HG02798 (cell line): ENCODE measurements at regions not wholly inside any gene's neighbourhood (a gene's known extent, or its start where the extent isn't known, plus 50 kb on each side); places are given as distances from the start of the nearest gene placed in this dataset.

Experiments
- ATAC-seq: cut with Tn5 transposase; IDR thresholded peaks from one replicate; pipeline ENCODE4 v1.9.1; 2021; ENCODE audit warnings: mild to moderate bottlenecking; ENCODE audit not compliant: unreplicated experiment, poor library complexity

DNA sequence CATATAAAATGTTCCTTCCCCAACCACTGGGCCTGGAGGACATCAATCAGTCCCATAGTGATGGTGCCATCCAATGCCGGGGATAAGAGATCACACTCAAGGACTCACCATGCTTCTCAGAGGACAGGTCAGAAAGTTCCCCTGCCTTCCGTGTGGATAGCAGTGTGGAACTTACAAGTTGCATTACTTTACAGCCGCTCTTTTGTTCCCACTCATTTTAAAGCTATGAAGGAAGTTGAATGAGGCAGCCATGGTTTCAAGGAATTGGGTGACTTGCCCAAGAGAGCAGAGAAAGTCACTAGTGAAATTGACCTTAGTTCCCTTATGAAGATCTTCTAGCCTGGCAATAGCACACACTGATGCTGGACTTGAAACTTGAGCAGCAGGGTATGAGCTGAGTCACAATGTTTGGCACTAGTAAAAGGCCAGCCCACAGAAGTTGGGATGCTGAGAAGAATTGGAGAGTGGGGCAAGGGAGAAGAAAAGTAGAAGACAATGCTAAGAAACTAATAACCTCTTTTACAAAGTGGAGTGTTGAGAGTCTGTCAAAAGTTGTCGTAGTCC lies 78.7 kb downstream of the CXCL12 start:
- no peak for ATAC-seq

DNA sequence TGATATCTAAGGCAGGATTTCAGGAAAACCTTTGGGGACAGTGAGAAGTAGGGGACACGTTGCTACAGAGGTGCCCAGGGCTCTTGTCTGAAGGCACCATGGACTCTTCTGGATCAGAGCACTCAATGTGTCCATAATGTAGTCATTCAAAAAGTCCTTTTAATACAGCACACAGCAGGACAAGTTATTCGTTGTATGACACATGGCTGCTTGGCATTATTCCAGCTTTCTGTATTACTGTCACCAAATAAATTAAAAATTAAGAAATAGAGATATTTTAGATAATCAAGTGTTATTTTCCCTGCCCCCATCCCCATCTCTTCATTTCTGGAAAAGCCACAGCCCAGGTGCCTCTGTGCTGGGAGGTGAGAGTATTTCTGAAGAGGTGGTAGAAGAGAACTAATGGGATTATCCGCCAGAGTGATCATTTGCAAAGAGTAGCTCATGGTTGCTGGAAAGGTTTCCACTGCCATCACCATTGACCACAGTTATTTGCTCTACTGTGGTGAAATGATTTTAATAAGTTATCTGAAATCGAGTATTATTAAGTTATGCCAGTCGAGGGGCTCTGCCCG lies 83.0 kb downstream of the CXCL12 start:
- ATAC-seq = no peak

DNA sequence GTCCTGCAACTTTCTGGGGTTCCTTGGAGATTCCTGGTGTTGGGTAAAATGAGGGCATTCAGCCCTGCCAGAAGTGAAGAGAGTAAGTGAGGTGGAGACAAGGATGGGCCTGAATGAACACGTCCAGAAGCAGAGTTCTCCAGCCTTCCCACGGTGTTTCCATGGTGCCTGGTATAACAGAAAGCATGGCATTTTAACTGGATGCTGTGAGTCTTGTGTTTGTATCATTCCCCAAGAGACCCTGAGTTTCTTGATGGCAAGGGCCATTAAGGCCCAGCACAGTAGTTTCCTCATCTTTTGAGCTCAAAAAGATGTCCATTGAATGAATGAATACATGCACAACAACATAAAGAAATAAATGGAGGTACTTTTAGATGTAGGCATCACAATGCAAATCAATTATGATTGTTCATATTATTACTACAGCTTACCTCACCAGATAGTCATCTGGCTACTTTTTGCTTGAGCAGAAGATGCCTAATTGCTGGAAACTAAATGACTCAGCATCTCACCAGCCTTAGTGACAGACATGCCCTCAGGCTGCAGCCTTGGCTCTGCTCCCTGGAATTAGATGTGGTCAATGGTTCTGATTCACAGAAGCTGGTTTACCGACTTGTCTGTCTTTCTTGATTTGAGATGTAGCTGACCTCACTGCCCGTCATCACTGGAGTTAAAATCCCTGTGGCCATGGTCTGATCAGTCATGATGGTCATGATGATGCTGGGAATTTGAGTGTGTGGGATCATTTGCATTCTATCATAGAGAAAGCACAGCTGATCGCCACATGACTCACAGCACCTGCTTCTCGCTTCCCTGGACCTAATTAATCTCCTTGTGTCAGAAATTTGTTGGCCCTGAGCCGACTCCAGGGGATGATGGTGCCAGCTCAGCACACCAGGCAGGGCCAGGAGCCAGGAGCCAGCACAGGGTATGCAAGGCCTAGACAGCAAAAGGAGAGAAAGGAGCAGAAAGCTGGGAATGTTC lies 83.9 kb downstream of the CXCL12 start:
- peak; percentile 83 for ATAC-seq

DNA sequence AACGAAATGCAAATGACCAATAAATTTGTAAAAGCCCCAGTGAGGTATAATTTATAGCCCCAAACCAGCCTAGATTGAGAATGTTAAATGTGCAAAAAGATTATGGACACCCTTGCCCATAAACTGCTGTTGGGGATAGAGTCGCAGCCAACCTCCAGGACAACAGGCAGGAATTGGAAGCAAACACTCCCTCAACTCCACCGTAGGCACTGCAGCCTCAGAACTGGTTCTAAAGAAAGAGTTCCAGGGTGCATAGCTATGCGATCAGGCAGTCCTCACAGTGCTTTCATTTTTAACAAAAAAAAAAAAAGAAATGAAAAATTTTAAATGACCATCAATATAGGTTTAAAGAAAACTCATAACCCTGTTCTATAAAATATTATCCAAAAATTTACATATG lies 86.2 kb downstream of the CXCL12 start:
- ATAC-seq = no peak

DNA sequence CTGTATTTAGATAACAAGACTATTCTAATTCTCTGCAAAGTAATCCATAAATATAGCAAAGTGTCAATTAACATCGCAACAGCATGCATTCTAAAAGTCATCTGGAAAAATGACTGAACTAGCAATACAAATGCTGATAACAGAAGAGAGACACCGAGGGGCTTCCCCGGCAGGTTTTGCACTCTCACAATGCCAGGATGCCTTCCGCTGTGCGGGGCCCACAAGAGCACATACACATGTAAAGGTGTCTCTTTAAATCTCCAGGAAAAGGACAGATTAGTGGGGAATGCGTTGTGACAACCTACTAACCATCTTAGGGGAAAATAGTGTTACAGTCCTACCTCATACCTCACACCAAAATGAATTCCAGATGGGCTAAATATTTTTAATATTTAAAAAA lies 86.9 kb downstream of the CXCL12 start:
- ATAC-seq = no peak

- ATAC-seq = no peak
Measured at GRCh38 chr10:44295644-44296241, 89.2 kb downstream of the CXCL12 start.

DNA sequence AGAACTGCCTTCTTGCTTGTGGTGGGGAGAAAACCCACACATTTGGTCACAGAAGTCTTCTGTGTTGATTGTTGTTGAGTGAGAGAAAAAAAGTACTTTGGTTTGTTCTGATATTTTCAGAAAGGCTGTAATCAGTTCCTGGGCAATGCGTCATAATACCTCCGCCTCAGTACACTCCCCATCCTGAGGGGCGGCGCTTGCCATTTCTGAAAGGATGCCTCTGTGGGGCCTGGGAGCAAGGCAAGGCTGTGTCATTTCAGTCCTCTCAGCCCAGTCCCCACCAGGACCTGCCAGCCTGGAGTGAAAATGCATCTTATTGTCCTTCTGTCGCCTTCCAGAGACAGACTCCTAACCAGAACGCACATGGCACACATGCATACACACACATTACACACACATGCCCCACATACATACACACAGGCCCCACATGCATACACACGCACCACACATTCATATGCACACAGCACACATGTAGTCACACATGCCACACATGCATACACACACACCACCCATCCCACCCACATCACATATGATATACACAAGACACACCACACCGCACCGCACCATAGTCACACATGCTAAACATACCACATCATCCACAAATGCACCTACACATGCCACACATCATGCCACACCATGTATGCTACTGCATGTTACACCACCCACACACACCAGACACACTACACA lies 90.0 kb downstream of the CXCL12 start:
- ATAC-seq = no peak

DNA sequence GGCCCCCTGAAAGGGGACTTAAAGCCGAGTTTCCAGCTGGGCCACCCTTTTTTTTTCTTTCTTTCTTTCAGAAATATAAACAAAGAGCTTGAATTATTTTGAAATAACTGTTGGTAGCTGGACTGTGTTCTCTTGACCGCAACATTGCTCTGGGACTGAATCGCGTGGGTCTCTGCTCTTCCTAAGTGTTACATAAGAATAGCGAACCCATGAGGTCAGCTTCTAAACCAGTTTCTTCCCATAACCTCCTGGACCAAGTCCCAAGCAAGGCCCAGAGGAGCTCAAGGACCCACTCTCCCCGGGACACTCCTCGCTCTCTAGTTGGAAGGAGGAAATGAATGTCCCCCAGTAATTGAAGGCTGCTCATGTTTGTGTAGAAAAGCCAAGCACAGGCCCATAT lies 91.1 kb downstream of the CXCL12 start:
- no peak for ATAC-seq

DNA sequence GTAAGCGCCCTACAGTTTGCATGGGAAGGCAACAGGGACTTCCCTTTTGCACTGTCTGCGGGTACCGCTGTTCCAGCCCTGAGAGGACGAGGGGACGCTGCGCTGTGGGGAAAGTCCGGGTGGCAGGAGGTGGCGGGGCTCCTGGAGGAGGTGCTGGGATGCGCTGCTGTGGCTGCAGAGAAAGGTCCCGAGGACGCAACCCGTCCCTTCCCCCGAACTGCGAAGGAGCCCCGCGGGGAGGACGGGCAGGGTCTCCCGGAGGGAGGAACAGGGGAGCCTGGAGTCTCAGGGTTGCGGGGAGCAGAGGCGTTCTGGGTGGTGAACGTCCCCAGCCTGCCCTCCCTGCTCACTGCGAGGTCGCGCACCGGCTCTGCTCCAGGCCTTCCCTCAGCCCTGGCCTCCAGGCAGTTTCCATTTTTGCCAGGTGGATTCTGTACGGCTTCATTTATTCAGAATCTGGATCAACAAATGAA lies 91.6 kb downstream of the CXCL12 start:
- ATAC-seq = no peak

DNA sequence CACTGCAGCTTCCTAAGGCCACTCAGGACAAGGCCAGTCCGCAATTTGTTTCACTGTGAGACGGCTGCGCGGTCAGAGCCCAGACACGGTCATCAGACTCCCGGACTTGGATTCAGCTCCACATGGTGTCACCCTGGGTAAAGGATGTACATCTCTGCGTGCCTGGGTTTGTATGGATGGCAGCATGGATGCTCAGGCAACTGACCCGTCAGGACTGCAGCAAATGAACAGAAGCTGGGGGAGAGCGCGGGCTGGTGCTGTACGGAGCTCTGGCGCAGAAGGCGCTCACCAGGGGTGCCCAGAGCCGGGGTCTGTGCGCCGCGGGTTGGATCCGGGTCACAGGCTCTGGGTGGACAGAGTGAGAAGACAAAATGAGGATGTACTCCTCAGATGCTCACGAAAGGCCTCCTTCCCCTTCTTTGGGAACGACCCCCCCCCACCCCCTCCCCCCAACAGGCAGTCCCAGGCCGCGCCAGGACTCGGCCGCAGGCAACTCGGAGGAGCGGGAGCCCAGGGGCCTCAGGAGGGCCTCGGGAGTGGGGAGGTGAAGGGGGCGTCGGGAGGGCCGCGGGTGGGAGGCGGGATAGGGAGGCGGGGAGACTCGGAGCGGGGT lies 92.4 kb downstream of the CXCL12 start:
- ATAC-seq = no peak

- no peak for ATAC-seq
Measured at GRCh38 chr10:44291091-44291490, 93.8 kb downstream of the CXCL12 start.

GRCh38 chr10:44289125-44289524 lies 95.8 kb downstream of the CXCL12 start:
- ATAC-seq = no peak

GRCh38 chr10:44287408-44287807 lies 97.5 kb downstream of the CXCL12 start:
- no peak for ATAC-seq

DNA sequence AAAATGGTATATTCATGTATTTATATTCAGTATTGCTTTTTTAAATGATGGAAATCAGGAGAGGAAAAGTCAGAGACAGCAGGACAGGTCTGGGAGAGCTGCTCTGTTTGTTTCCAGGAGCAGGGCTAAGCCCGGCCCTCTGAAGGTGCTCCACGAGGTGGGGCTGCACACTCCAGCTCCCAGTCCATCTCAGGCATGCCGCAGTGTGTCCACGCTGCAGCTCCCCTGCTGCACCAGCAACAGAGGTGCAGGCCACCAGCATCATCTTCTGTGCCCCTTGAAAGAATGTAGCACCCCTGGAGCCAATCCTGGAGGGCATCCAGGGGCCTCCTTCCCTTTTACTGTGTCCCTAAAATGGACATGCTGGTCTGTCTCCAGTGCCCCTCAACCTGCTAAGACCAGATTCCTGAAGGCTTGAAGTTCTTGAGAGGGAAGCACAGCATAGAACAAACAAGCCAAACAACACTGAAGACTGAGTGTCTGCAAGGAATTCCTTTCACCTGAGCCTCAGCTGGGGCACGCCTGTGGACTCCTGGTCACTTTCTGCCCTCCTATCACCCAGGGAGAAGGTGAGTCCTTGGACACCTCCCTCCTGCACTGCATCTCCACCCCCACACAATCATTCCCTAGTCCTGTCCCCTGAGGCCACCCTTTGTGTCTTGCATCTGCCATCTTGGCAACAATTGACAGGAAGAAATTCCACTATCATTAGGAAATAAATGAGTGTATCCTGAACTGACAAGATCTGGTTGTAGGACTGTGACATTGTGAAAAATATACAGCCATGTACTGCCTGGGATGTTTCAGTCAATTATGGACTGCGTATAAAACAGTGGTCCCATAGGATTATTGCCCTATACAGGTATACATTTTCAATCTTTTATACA lies 100.5 kb downstream of the CXCL12 start:
- ATAC-seq = no peak

DNA sequence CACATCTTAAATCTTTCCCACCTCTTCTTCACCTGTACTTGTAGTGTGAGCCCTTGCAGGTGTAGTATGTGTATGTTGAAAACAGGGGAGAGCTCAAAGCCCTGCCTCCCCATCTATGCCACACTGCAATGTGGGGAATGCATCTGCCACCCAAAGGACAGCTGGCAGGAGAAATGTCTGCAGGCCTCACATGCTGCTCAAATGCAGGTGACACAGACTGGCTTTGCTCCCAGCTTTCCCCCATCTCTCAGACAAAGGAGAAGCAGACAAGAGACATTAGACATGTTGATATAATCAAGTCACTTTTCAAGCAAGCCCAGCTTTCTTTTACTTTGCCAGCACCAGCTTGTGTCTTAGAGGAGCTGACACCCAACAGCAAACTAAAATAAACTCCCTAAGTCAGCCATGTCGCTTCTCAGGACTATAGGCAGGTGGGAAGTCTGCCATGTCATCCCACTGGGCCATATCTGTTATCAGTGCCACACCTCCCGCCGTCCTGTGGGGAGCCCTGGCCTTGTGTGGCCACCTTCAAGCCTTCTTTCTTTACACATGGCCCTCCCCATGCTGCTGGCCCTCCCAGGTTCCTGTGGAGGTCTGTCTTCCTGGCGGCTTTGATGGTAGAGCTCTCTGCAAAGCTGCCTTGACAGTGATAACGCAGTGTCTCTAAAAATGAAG lies 102.1 kb downstream of the CXCL12 start:
- no peak for ATAC-seq

GRCh38 chr10:44281662-44282061 lies 103.2 kb downstream of the CXCL12 start:
- ATAC-seq = no peak

- ATAC-seq = no peak
Measured at GRCh38 chr10:44281089-44281613, 103.7 kb downstream of the CXCL12 start.
